Esophagus muscularis mucosa (tissue), 4 donors: ENCODE measurements at regions not wholly inside any gene's neighbourhood (a gene's known extent, or its start where the extent isn't known, plus 50 kb on each side); places are given as distances from the start of the nearest gene placed in this dataset.

Experiments
- DNase-seq: peaks from one replicate; pipeline ENCODE4 v3.0.0-alpha.2; 2017; ENCODE audit errors: extremely low spot score
- H3K27ac ChIP-seq, 4 donors: fragments of 200-600 bp; sonication (generic); replicated peaks in 1 of 4; 1 replicate in 3 of 4; 2 replicates in 1 of 4; pipeline ENCODE4 v1.5.1; 2016 to 2019; ENCODE audit warnings: mild to moderate bottlenecking in 1 of 4
- H3K27me3 ChIP-seq, 4 donors: fragments of 200-600 bp; sonication (generic); one replicate each; pipeline versions ENCODE4 v1.5.1 to v1.6.0; 2016 to 2019
- H3K36me3 ChIP-seq, 4 donors: fragments of 200-600 bp; sonication (generic); one replicate each; pipeline ENCODE4 v1.5.1; 2016 to 2019
- H3K4me1 ChIP-seq, 4 donors: fragments of 200-600 bp; sonication (generic); one replicate each; pipeline ENCODE4 v1.5.1; 2016 to 2019
- H3K4me3 ChIP-seq, 4 donors: fragments of 200-600 bp; sonication (generic); 1 replicate in 2 of 4; 2 replicates in 2 of 4; pipeline ENCODE4 v1.5.1; 2016 to 2019; ENCODE audit warnings: mild to moderate bottlenecking in 4 of 4, moderate library complexity in 1 of 4
- H3K9me3 ChIP-seq, 4 donors: fragments of 200-600 bp; sonication (generic); 1 replicate in 3 of 4; 2 replicates in 1 of 4; pipeline ENCODE4 v1.5.1; 2016 to 2019
- CTCF ChIP-seq, 3 experiments: fragments of 200-600 bp in 2 of 3; fragments of 450-650 bp in 1 of 3; sonication (generic) in 2 of 3; IDR thresholded peaks; one replicate each; pipeline ENCODE4 v1.5.1; 2017 to 2019; ENCODE audit warnings: antibody characterized with exemption in 3 of 3, mild to moderate bottlenecking in 2 of 3, moderate library complexity in 1 of 3
- EP300 ChIP-seq: sonication (generic); formaldehyde crosslinking; IDR thresholded peaks from one replicate; pipeline ENCODE4 v1.6.1; 2017; ENCODE audit warnings: antibody characterized with exemption
- POLR2A ChIP-seq: fragments of 450-650 bp; IDR thresholded peaks from one replicate; pipeline ENCODE4 v1.6.1; 2017; ENCODE audit warnings: antibody characterized with exemption, moderate library complexity, mild to moderate bottlenecking, low read depth
- POLR2AphosphoS5 ChIP-seq, 2 donors: sonication (generic); formaldehyde crosslinking; IDR thresholded peaks; one replicate each; pipeline ENCODE4 v1.6.1; 2017; ENCODE audit warnings: antibody characterized with exemption in 2 of 2
- WGBS: methylation state at CpG from one replicate; pipeline ENCODE4 v1.1.5; 2018; 5-methylcytosine and 5-hydroxymethylcytosine counted together
- intact Hi-C: fragments of 100-400 bp; cut with DNase I; formaldehyde crosslinking; loops from one replicate; pipeline ENCODE4 v1.15.1; 2023

- Histone ChIP-seq H3K27ac (no peak overlapping the region), H3K9me3 (no peaks in the 10 kb centered on the region), H3K4me3 (no peak overlapping the region), H3K4me1 (no peaks in the 10 kb centered on the region), H3K27me3 (no peaks in the 10 kb centered on the region), H3K36me3 (no peaks in the 10 kb centered on the region)
- WGBS: 79% methylated on average over 6 of the region's 6 CpGs
- intact Hi-C loops: no loop called here
- TF ChIP-seq POLR2A (no peak), EP300 (no peak), POLR2AphosphoS5 (IDR thresholded peaks at IDR 0.05) (no peak), CTCF (IDR thresholded peaks at IDR 0.05) (no peak)
- no peak for DNase-seq
Observed at GRCh38 chr10:7048061-7048460, 362.8 kb downstream of the SFMBT2 start.

GRCh38 chr10:7046615-7047014 is 364.2 kb downstream of the SFMBT2 start:
- WGBS: 77% methylated on average over 2 of the region's 2 CpGs
- intact Hi-C loops: no loop called here

GRCh38 chr10:7045891-7046599 is 364.8 kb downstream of the SFMBT2 start:
- no peaks in the 10 kb centered on the region for H3K36me3 ChIP-seq
- no peaks in the 10 kb centered on the region for H3K4me1 ChIP-seq
- no peak overlapping the region for H3K4me3 ChIP-seq
- intact Hi-C loops: no loop called here
- no peak for DNase-seq
- no peaks in the 10 kb centered on the region for H3K27me3 ChIP-seq
- no peaks in the 10 kb centered on the region for H3K9me3 ChIP-seq
- H3K27ac ChIP-seq: no peak overlapping the region
- 78% methylated on average over 4 of the region's 4 CpGs for WGBS
- TF ChIP-seq EP300: no peak
- no peak for TF ChIP-seq CTCF (IDR thresholded peaks at IDR 0.05)
- TF ChIP-seq POLR2AphosphoS5 (IDR thresholded peaks at IDR 0.05): no peak
- no peak for TF ChIP-seq POLR2A

More at GRCh38 chr10:7046615-7047014, 364.2 kb downstream of the SFMBT2 start:
- Histone ChIP-seq H3K27ac (no peak overlapping the region), H3K9me3 (no peaks in the 10 kb centered on the region), H3K4me1 (no peaks in the 10 kb centered on the region), H3K36me3 (no peaks in the 10 kb centered on the region), H3K27me3 (no peaks in the 10 kb centered on the region), H3K4me3 (no peak overlapping the region)
- DNase-seq: no peak
- TF ChIP-seq POLR2AphosphoS5 (IDR thresholded peaks at IDR 0.05) (no peak), POLR2A (no peak), EP300 (no peak), CTCF (IDR thresholded peaks at IDR 0.05) (no peak)

GRCh38 chr10:7043055-7043653 is 367.7 kb downstream of the SFMBT2 start:
- intact Hi-C loops: no loop called here
- Histone ChIP-seq H3K27me3 (no peaks in the 10 kb centered on the region), H3K9me3 (no peaks in the 10 kb centered on the region), H3K4me1 (no peaks in the 10 kb centered on the region), H3K36me3 (no peaks in the 10 kb centered on the region), H3K27ac (no peak overlapping the region), H3K4me3 (no peak overlapping the region)
- no peak for DNase-seq
- WGBS: 64% methylated on average over 3 of the region's 3 CpGs
- no peak for TF ChIP-seq POLR2AphosphoS5 (IDR thresholded peaks at IDR 0.05)

GRCh38 chr10:7042419-7043054 is 368.3 kb downstream of the SFMBT2 start:
- TF ChIP-seq EP300 (no peak), POLR2AphosphoS5 (IDR thresholded peaks at IDR 0.05) (no peak), POLR2A (no peak), CTCF (IDR thresholded peaks at IDR 0.05) (no peak)
- Histone ChIP-seq H3K36me3 (no peaks in the 10 kb centered on the region), H3K4me1 (no peaks in the 10 kb centered on the region), H3K4me3 (no peak overlapping the region), H3K27me3 (no peaks in the 10 kb centered on the region), H3K27ac (no peak overlapping the region), H3K9me3 (no peaks in the 10 kb centered on the region)
- intact Hi-C loops: no loop called here
- 96% methylated on average over 6 of the region's 6 CpGs for WGBS
- no peak for DNase-seq
